HG03571 (cell line): ENCODE measurements at regions not wholly inside any gene's neighbourhood (a gene's known extent, or its start where the extent isn't known, plus 50 kb on each side); places are given as distances from the start of the nearest gene placed in this dataset.

Experiments
- ATAC-seq: cut with Tn5 transposase; IDR thresholded peaks from one replicate; pipeline ENCODE4 v1.9.1; 2021; ENCODE audit not compliant: unreplicated experiment

GRCh38 chr1:59078070-59078800, 218.7 kb upstream of the FGGY start:
- no peak for ATAC-seq

DNA sequence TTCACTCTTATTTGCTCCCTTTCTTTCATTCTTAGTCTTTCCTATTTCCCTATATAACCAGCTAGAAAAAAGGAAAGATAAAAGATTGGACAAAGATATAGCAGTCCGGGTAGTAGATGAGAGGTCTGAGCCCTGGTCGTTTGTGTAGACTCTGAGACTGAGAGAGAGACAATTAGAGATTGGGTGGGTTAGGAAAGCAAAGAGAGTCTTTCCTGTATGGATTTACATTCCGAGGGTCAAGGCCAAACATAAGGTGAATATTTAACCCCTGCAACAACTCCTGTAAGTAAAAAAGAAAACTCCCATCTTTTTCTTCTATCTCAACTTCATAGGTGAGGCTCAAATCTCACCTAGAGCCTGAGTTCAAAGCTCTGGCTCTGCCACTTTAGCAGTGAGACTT, 218.0 kb upstream of the FGGY start:
- ATAC-seq: no peak

DNA sequence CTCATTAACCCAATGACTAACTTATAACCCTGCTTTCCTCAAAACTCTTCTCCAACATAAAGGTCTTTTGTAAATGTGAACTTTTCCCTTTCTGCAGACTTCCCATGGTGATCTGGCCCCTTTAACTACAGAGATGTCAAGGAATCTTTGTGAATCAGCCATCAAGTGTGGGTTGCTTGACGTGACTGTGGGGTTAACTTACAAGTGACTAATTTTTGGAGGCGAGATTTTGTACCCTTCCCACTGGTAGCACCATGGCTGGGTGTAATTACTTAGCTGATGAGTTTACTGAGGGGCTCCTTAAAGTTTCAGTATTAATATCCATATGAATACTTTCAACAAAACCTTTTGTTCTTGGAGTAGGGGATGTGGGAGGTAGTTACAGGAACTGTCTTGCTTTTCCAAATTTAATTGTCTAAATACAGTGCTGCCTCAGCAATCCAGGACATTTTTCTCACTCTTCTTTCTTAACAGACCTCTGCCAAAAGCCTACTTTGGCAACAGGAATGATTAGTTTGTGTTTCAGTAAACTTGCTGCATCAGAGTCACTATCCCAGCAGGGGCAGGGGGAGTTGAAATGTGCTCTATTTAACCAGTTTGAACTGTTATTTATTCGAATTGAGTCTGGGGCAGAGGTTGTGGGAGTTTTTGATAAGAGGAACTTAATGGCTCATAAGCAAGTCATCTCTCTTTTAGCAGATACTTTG, 217.3 kb upstream of the FGGY start:
- ATAC-seq: no peak

DNA sequence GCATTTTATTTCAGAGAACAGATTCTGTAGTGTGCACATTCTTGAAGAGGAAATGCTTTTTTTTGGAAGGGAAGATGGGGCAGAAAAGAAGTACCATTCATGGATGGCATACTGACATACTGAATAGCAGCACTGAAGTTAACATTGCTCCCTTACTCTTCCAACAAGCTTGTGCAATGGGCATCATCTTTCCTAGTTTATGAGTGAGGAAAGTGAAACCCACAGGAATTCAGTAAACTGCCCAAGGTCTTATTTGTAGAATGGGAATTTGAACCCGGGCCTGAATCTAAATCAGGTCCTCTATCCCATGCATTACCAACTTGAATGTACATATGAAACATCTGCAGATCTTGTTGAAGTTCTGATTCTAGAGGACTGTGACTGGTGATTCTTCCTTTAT, 215.7 kb upstream of the FGGY start:
- ATAC-seq: no peak

GRCh38 chr1:59081795-59082194, 215.1 kb upstream of the FGGY start:
- ATAC-seq: no peak

DNA sequence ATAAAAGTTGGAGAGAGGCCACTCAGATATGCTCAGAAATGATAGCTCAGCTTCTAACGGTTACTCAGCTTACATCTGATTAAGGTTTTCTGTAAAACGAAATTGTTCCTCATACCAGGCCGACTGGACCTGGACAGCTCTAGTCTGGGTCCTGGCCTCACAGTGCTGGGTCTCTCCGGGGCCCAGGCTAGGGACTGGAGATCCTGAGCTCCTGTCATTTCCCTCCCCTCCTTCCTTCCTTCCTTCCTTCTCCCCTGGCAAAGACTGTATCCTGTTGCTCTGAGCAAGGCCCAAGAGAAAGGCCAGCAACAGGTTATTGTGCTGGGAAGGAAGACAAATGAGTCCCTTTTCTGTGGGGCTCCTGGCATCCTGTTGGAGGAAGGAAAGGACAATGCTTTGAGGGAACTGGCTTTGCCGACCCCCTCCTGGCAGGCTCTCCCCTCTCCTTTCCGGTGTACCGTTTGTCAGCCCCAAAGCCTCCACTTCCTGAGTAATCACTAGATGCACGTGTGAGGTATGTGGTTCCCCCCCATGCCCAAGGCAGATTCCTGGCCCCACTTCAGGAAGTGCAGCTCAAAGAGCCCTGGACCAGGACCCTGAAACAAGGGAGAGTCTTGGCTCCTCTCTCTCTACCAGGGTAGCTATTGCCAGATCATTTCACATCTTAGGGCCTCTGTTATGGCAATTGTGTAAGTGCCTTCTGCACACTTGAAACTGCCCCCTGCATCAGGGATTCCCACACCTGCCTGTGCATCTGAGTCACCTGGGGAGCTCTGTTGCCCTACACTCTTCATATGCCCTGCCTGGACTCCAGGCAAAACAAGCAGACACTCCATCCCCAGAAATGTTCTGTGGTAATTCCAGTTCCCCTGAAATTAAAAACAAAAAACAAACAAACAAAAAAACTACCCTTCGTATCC, 212.7 kb upstream of the FGGY start:
- ATAC-seq: no peak

GRCh38 chr1:59085101-59085500, 211.8 kb upstream of the FGGY start:
- ATAC-seq: no peak

GRCh38 chr1:59089036-59089798, 207.7 kb upstream of the FGGY start:
- no peak for ATAC-seq

DNA sequence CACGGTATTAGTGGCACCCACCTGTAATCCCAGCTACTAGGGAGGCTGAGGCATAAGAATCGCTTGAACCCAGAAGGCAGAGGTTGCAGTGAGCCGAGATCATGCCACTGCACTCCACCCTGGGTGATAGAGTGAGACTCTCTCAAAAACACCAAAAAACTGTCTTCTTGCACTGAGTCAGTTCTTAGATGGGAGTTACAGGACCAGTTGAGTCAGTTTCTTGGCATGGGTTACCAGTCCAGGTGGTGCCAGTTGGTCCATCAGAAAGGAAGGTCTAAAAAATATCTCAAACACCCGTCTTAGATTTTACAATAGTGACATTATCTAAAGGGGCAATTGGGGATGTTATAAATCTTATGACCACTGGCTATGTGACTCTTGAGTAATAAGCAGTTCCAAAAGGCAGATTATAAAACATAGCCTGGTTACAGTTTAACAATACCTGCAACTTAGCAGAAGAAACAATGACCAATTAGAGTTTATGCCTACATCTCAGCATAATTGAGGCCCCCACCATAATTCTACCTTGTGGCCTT, 206.9 kb upstream of the FGGY start:
- ATAC-seq: no peak

DNA sequence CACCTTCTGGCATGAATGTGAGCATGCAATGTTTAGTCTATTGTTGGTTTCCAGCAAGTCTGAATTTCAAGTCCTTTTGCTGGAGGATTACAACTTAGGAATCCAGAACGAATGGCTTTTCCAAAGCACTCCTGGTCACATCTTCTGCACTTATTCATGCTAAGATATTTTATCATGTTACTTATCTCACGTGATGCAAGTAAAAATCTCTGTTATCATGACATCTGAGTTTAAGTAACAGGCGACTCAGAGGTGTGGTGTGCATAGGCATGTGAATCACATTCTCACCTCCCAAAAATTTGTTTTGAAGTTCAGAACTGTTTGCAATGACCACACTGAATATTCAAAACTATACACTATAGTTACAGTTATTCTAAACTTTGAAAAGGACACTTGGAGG, 204.8 kb upstream of the FGGY start:
- ATAC-seq: no peak

- ATAC-seq: no peak
Measured at GRCh38 chr1:59094001-59094400, 202.9 kb upstream of the FGGY start.

DNA sequence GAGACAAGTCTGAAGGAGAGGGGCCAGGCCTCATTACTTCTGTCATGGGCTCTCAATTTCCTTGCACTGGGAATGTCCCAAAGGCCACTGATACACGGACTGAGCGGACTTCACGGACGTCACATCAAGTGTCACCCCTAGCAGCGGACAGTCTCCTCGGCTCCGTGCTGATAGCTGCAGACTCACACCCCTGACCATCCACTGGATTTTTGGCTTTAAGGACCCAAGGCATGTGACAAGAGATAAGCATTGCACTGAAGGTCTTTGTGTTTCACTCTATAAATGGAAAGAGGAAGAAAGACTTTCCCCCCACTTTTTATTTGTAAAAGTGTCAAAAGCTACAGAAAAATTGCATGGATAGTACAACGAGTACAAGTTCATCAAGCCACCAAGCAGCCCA, 200.4 kb upstream of the FGGY start:
- no peak for ATAC-seq

- no peak for ATAC-seq
Measured at GRCh38 chr1:59098655-59099054, 198.2 kb upstream of the FGGY start.

- no peak for ATAC-seq
Measured at GRCh38 chr1:59100708-59101374, 196.1 kb upstream of the FGGY start.

GRCh38 chr1:59101518-59101917, 195.4 kb upstream of the FGGY start:
- ATAC-seq: no peak

GRCh38 chr1:59103457-59103856, 193.4 kb upstream of the FGGY start:
- no peak for ATAC-seq

GRCh38 chr1:59104191-59104760, 192.6 kb upstream of the FGGY start:
- no peak for ATAC-seq

GRCh38 chr1:59105548-59106507, 191.1 kb upstream of the FGGY start:
- no peak for ATAC-seq

DNA sequence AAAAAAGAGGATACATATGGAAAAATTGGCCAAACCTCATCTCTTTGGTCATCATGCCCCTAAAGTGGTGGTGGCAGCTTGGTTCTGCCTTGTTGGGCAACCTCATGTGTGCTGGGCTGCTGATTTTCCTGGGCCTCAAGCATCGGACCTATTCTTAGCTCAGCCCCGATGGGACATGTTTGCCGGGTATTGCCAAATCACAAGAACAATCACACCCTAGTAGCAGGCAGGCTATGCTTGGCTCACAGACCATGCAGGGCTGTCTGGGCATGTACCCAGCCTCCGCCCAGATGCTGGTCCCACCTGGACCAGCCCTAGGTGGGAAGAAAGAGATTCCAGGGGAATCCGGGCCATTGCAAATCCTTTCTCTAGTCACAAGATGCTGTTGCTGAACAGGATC, 189.4 kb upstream of the FGGY start:
- no peak for ATAC-seq
